Upper lobe of right lung (tissue), 1 donor: ENCODE measurements at regions not wholly inside any gene's neighbourhood (a gene's known extent, or its start where the extent isn't known, plus 50 kb on each side); places are given as distances from the start of the nearest gene placed in this dataset.

Experiments
- ATAC-seq: fragments of 200-7000 bp; cut with Tn5 transposase; one replicate; pipeline ENCODE4 v1.9.1; 2020; ENCODE audit warnings: mild to moderate bottlenecking, moderate library complexity
- DNase-seq: peaks from one replicate; pipeline ENCODE4 v3.0.0-alpha.2; 2020
- H3K27ac ChIP-seq: fragments of 200-600 bp; one replicate; pipeline ENCODE4 v1.8.0; 2022
- H3K27me3 ChIP-seq: fragments of 200-600 bp; one replicate; pipeline ENCODE4 v1.8.0; 2022; ENCODE audit warnings: mild to moderate bottlenecking
- H3K36me3 ChIP-seq: fragments of 200-600 bp; one replicate; pipeline ENCODE4 v1.8.0; 2022
- H3K4me1 ChIP-seq: fragments of 200-600 bp; one replicate; pipeline ENCODE4 v1.8.0; 2022
- H3K4me3 ChIP-seq: fragments of 200-600 bp; one replicate; pipeline ENCODE4 v1.8.0; 2022; ENCODE audit warnings: mild to moderate bottlenecking
- H3K9me3 ChIP-seq: fragments of 200-600 bp; one replicate; pipeline ENCODE4 v1.8.0; 2022
- intact Hi-C: fragments of 100-400 bp; cut with DNase I; formaldehyde crosslinking; loops from one replicate; pipeline ENCODE4 v1.11.0; 2022
- TF ChIP-seq, protein P1 (sequence below): fragments of 200-600 bp; IDR thresholded peaks from one replicate; pipeline ENCODE4 v1.8.0; 2022; ENCODE audit warnings: antibody characterized with exemption
- donor health status: DM: no; HTN: yes; CAD: no; lungs with severe emphysema.

DNA sequence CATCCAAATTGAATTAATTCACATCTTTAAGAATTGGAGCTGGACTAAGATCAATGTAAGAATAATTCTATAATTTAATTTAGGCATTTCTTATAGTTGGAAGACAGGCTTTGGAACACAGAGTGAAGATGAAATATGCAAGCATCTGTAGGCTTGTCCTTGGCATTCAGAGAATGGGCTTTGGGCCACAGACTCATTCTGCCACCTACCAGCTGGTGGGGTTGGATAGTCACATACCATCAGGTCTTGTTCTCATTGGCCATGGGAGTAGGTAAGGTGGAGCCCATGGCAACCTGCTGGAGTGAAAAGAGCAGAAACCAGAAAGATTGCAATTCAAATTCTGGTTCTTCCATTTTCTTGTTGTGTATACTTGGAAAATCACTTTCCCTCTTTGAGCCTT lies 300.3 kb downstream of the CYRIA start:
- DNase-seq = no peak
- Histone ChIP-seq H3K27me3 (no peaks in the 10 kb centered on the region), H3K4me1 (no peaks in the 10 kb centered on the region), H3K27ac (no peak overlapping the region), H3K9me3 (no peaks in the 10 kb centered on the region), H3K36me3 (no peaks in the 10 kb centered on the region), H3K4me3 (no peak overlapping the region)
- no peak for ATAC-seq
- intact Hi-C loops = no loop called here
- TF ChIP-seq, protein P1, sequence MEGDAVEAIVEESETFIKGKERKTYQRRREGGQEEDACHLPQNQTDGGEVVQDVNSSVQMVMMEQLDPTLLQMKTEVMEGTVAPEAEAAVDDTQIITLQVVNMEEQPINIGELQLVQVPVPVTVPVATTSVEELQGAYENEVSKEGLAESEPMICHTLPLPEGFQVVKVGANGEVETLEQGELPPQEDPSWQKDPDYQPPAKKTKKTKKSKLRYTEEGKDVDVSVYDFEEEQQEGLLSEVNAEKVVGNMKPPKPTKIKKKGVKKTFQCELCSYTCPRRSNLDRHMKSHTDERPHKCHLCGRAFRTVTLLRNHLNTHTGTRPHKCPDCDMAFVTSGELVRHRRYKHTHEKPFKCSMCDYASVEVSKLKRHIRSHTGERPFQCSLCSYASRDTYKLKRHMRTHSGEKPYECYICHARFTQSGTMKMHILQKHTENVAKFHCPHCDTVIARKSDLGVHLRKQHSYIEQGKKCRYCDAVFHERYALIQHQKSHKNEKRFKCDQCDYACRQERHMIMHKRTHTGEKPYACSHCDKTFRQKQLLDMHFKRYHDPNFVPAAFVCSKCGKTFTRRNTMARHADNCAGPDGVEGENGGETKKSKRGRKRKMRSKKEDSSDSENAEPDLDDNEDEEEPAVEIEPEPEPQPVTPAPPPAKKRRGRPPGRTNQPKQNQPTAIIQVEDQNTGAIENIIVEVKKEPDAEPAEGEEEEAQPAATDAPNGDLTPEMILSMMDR = no peak

DNA sequence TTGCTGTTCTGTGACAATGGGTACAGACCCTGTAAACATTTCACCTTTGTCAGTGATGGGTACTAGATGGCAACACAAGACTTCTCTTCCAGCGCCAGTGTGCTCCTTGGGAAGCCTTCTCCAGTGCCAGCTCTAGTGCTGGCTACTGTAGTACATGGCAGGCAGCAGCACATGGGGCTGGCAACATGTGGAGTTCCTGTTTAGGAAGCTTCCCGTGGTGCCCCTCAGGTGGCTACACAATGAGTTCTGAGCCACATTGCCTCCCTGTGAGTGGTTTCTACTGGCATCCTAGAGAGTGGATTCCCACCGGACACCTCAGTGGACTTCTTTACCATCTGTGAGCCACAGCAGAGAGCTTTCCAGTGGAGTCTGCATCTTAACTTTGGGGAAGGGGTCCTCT lies 302.1 kb downstream of the CYRIA start:
- no peaks in the 10 kb centered on the region for H3K36me3 ChIP-seq
- TF ChIP-seq, protein P1 = no peak
- H3K4me1 ChIP-seq = no peaks in the 10 kb centered on the region
- intact Hi-C loops = no loop called here
- ATAC-seq (no peak), DNase-seq (no peak)
- no peaks in the 10 kb centered on the region for H3K27me3 ChIP-seq
- no peaks in the 10 kb centered on the region for H3K9me3 ChIP-seq
- no peak overlapping the region for H3K4me3 ChIP-seq
- H3K27ac ChIP-seq = no peak overlapping the region

DNA sequence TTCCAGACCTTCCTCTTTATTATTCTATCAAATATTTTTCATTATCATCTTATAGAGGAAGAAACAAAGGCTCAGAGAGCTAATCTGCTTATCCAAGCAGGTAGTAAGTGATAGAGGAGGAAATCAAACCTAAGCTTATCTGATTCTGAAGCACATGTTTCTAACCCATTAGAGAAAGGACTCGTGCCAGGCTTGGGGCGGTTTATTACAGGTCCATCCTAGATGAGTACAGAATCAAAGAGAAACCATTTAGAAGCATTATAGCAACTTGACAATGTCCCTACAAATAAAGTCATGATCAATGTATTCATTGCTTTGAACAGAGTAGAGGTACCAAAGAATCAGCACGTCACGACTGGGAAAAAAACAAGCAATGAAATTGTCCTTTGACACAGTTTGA lies 303.0 kb downstream of the CYRIA start:
- no peaks in the 10 kb centered on the region for H3K27me3 ChIP-seq
- no peak overlapping the region for H3K27ac ChIP-seq
- intact Hi-C loops = no loop called here
- no peak for ATAC-seq
- no peaks in the 10 kb centered on the region for H3K4me1 ChIP-seq
- H3K36me3 ChIP-seq = no peaks in the 10 kb centered on the region
- TF ChIP-seq, protein P1 = no peak
- no peak overlapping the region for H3K4me3 ChIP-seq
- H3K9me3 ChIP-seq = no peaks in the 10 kb centered on the region
- no peak for DNase-seq

DNA sequence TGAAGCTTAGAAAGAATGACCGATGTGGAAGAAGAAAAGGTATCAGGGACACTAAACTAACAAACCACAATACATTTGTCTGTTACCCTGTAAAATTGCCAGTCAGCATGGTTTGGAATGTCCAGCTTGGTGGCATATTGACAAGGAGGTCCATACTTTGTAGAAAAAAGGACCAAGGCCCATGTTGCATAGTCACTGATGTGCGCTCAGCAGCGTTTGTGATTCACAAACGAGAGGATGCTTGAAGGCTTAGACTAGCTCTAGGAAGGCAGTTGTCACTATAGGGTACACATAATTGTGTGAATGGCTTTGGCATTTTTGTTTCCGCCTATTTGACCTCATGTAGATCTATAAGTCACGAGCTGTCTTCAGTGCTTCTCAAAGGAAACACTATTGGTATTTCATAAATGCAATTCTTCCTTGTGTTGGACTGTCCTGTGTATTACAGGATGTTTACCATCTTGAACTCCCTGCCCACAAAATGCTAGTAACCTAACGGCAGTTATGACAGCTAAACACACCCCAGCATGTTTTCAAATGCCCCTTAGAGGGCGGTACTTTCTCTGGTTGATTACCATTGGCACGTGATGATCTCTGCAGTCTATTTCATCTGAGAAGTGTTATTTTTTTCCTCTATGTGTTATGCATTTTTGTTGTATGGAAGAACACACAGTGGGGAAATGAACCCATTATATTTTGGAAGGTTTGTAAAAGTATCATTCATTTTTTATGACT lies 304.2 kb downstream of the CYRIA start:
- no peaks in the 10 kb centered on the region for H3K27me3 ChIP-seq
- TF ChIP-seq, protein P1 = no peak
- H3K36me3 ChIP-seq = no peaks in the 10 kb centered on the region
- H3K27ac ChIP-seq = no peak overlapping the region
- ATAC-seq (no peak), DNase-seq (no peak)
- intact Hi-C loops = no loop called here
- H3K4me1 ChIP-seq = no peaks in the 10 kb centered on the region
- H3K9me3 ChIP-seq = no peaks in the 10 kb centered on the region
- no peak overlapping the region for H3K4me3 ChIP-seq

DNA sequence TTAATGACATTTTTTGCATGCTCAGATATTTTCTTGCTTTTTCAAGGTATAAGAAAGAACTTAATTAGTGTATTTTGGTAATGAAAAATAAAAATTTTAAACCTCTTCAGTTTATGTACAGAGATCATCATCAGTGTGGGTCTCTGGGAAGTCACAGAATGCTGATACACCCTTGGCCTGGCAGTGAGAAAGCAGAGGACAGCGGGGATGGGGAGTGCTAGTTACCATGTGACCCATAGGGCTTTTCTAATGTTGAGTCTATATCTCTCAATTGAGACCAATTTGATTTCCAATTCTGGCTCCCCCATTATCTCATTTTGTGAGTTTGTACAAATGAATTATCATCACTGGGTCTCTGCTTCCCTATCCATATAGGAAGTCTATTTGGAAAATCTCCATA lies 305.7 kb downstream of the CYRIA start:
- Histone ChIP-seq H3K27ac (no peak overlapping the region), H3K4me3 (no peak overlapping the region), H3K27me3 (no peaks in the 10 kb centered on the region), H3K9me3 (no peaks in the 10 kb centered on the region), H3K36me3 (no peaks in the 10 kb centered on the region), H3K4me1 (no peaks in the 10 kb centered on the region)
- ATAC-seq (no peak), DNase-seq (no peak)
- intact Hi-C loops = no loop called here
- TF ChIP-seq, protein P1 = no peak

DNA sequence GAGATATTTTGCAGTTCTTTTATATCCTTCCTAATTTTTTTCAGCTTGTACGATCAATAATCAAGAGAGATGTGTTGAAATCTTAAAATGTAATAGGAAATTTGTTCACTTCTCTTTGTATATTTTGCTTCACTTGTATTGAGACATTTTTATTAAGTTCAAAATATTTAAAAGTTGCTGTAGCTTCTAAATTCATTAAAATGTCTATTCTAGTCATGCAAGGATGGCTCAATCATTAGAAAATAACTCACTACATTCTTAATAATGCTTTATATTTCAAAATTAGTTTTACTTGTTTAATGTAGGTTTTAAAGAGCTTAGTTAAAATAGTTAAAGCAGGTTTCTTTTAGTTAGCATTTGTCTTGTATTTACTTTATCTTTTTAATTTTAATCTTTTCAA lies 308.4 kb downstream of the CYRIA start:
- intact Hi-C loops = no loop called here
- H3K4me3 ChIP-seq = no peak overlapping the region
- no peak for ATAC-seq
- H3K27me3 ChIP-seq = no peaks in the 10 kb centered on the region
- TF ChIP-seq, protein P1 = no peak
- no peaks in the 10 kb centered on the region for H3K36me3 ChIP-seq
- H3K27ac ChIP-seq = no peak overlapping the region
- no peaks in the 10 kb centered on the region for H3K4me1 ChIP-seq
- no peak for DNase-seq
- H3K9me3 ChIP-seq = peaks cover 3% of the 10 kb centered on the region
